Thoracic aorta (tissue), 2 donors: ENCODE measurements at regions not wholly inside any gene's neighbourhood (a gene's known extent, or its start where the extent isn't known, plus 50 kb on each side); places are given as distances from the start of the nearest gene placed in this dataset.

ENCODE experiments used
- ATAC-seq: fragments of 150-250 bp; one replicate; pipeline ENCODE4 v1.8.0; 2017; ENCODE audit warnings: low read depth; ENCODE audit not compliant: insufficient number of reproducible peaks, low FRiP score
- DNase-seq: peaks from one replicate; pipeline ENCODE4 v3.0.0-alpha.2; 2020; ENCODE audit warnings: low spot score
- H3K27ac ChIP-seq, 2 donors: fragments of 200-600 bp; sonication (generic); 1 replicate in 1 of 2; 2 replicates in 1 of 2; pipeline ENCODE4 v1.5.1; 2016; ENCODE audit warnings: mild to moderate bottlenecking in 2 of 2, moderate library complexity in 2 of 2
- H3K27me3 ChIP-seq: fragments of 200-600 bp; sonication (generic); replicated peaks from 2 replicates; pipeline ENCODE4 v1.6.0; 2016; ENCODE audit warnings: mild to moderate bottlenecking; ENCODE audit not compliant: insufficient read depth
- H3K36me3 ChIP-seq: fragments of 200-600 bp; sonication (generic); one replicate; pipeline ENCODE4 v1.5.1; 2016
- H3K4me1 ChIP-seq, 2 donors: fragments of 200-600 bp; sonication (generic); 1 replicate in 1 of 2; 2 replicates in 1 of 2; pipeline versions ENCODE4 v1.5.1 to v1.6.0; 2016; ENCODE audit warnings: low read depth in 2 of 2, mild to moderate bottlenecking in 1 of 2; ENCODE audit not compliant: control insufficient read depth in 1 of 2
- H3K4me3 ChIP-seq: fragments of 200-600 bp; sonication (generic); 2 replicates; pipeline ENCODE4 v1.5.1; 2016; ENCODE audit warnings: mild to moderate bottlenecking
- H3K9me3 ChIP-seq: fragments of 200-600 bp; sonication (generic); 2 replicates; pipeline ENCODE4 v1.5.1; 2016
- CTCF ChIP-seq: fragments of 200-600 bp; sonication (generic); IDR thresholded peaks from one replicate; pipeline ENCODE4 v1.5.1; 2019; ENCODE audit warnings: antibody characterized with exemption

GRCh38 chr12:28601570-28602058 is 411.4 kb downstream of the CCDC91 start:
- H3K27me3 ChIP-seq, result no peaks in the 10 kb centered on the region
- H3K27ac ChIP-seq, result no peak overlapping the region
- H3K4me1 ChIP-seq, result no peaks in the 10 kb centered on the region
- ATAC-seq (no peak), DNase-seq (no peak)
- no peak for TF ChIP-seq CTCF
- no peaks in the 10 kb centered on the region for H3K36me3 ChIP-seq
- no peak overlapping the region for H3K4me3 ChIP-seq
- H3K9me3 ChIP-seq, result no peaks in the 10 kb centered on the region

GRCh38 chr12:28602786-28603185 is 412.5 kb downstream of the CCDC91 start:
- H3K27ac ChIP-seq, result no peak overlapping the region
- H3K4me3 ChIP-seq, result no peak overlapping the region
- H3K4me1 ChIP-seq, result no peaks in the 10 kb centered on the region
- no peaks in the 10 kb centered on the region for H3K9me3 ChIP-seq
- no peaks in the 10 kb centered on the region for H3K36me3 ChIP-seq
- ATAC-seq (no peak), DNase-seq (no peak)
- no peaks in the 10 kb centered on the region for H3K27me3 ChIP-seq
- TF ChIP-seq CTCF, result no peak

- no peak for TF ChIP-seq CTCF
- H3K9me3 ChIP-seq, result no peaks in the 10 kb centered on the region
- no peak overlapping the region for H3K4me3 ChIP-seq
- DNase-seq (no peak), ATAC-seq (no peak)
- H3K27me3 ChIP-seq, result no peaks in the 10 kb centered on the region
- no peaks in the 10 kb centered on the region for H3K4me1 ChIP-seq
- H3K27ac ChIP-seq, result no peak overlapping the region
- no peaks in the 10 kb centered on the region for H3K36me3 ChIP-seq
Measured at GRCh38 chr12:28603239-28603638, 413.0 kb downstream of the CCDC91 start.

GRCh38 chr12:28603801-28604200 is 413.5 kb downstream of the CCDC91 start:
- ATAC-seq (no peak), DNase-seq (no peak)
- TF ChIP-seq CTCF, result no peak

GRCh38 chr12:28604240-28604639 is 414.0 kb downstream of the CCDC91 start:
- H3K36me3 ChIP-seq, result no peaks in the 10 kb centered on the region
- no peaks in the 10 kb centered on the region for H3K4me1 ChIP-seq
- no peak overlapping the region for H3K27ac ChIP-seq
- ATAC-seq, result no peak
- TF ChIP-seq CTCF, result no peak
- H3K9me3 ChIP-seq, result no peaks in the 10 kb centered on the region
- no peak for DNase-seq
- no peak overlapping the region for H3K4me3 ChIP-seq
- H3K27me3 ChIP-seq, result no peaks in the 10 kb centered on the region

More at GRCh38 chr12:28603801-28604200, 413.5 kb downstream of the CCDC91 start:
- Histone ChIP-seq H3K4me1 (no peaks in the 10 kb centered on the region), H3K27ac (no peak overlapping the region), H3K36me3 (no peaks in the 10 kb centered on the region), H3K9me3 (no peaks in the 10 kb centered on the region), H3K27me3 (no peaks in the 10 kb centered on the region), H3K4me3 (no peak overlapping the region)
